Caco-2 (cell line): ENCODE measurements at regions not wholly inside any gene's neighbourhood (a gene's known extent, or its start where the extent isn't known, plus 50 kb on each side); places are given as distances from the start of the nearest gene placed in this dataset.

Experiments used
- BruUV-seq: library from RNA; stranded (reverse); fragments of 400-500 nt; replicated peaks from 2 replicates; lab custom pipeline; 2021; lab: Mats Ljungman, UMichigan
- CTCF ChIA-PET: fragments of 300-600 bp; sonication (Branson Sonifier 250); formaldehyde crosslinking; loops from one replicate; lab custom pipeline; 2022; ENCODE audit warnings: antibody characterized with exemption; lab: Charles Lee
- POLR2A ChIA-PET: fragments of 300-600 bp; sonication (Branson Sonifier 250); formaldehyde crosslinking; loops from one replicate; lab custom pipeline; 2022; ENCODE audit warnings: antibody characterized with exemption; lab: Charles Lee
- DNase-seq, 2 experiments: peaks; one replicate each; pipeline versions ENCODE4 v3.0.0 to v3.0.0-alpha.2; 2020 to 2022
- H3K27me3 ChIP-seq: replicated peaks from 2 replicates; pipeline ENCODE4 v1.6.0; 2011; ENCODE audit warnings: low read length; ENCODE audit not compliant: control insufficient read depth, insufficient read depth
- H3K36me3 ChIP-seq: 2 replicates; pipeline ENCODE4 v1.5.1; 2011; ENCODE audit warnings: low read length; ENCODE audit not compliant: control insufficient read depth, insufficient read depth
- H3K4me1 ChIP-seq: fragments of 250-450 bp; sonication (Bioruptor Pico); 2 replicates; pipeline ENCODE4 v1.5.1; 2020; ENCODE audit warnings: mild to moderate bottlenecking
- H3K4me3 ChIP-seq: 2 replicates; pipeline ENCODE4 v1.5.1; 2011; ENCODE audit warnings: low read depth, mild to moderate bottlenecking, control low read depth, low read length
- H3K9me3 ChIP-seq: fragments of 250-450 bp; sonication (Bioruptor Pico); 2 replicates; pipeline ENCODE4 v1.5.1; 2020; ENCODE audit warnings: mild to moderate bottlenecking, moderate library complexity
- H3K27ac Mint-ChIP-seq: one replicate; pipeline ENCODE4 v1.8.0; 2022; ENCODE audit warnings: mixed read lengths; ENCODE audit not compliant: unreplicated experiment
- H3K27me3 Mint-ChIP-seq: one replicate; pipeline ENCODE4 v1.8.0; 2022; ENCODE audit warnings: mixed read lengths; ENCODE audit not compliant: insufficient read depth, unreplicated experiment
- H3K36me3 Mint-ChIP-seq: one replicate; pipeline ENCODE4 v1.8.0; 2022; ENCODE audit warnings: mild to moderate bottlenecking, mixed read lengths; ENCODE audit not compliant: insufficient read depth, unreplicated experiment
- H3K4me1 Mint-ChIP-seq: one replicate; pipeline ENCODE4 v1.8.0; 2022; ENCODE audit warnings: low read depth, mixed read lengths; ENCODE audit not compliant: unreplicated experiment
- H3K4me3 Mint-ChIP-seq: one replicate; pipeline ENCODE4 v1.8.0; 2022; ENCODE audit warnings: mild to moderate bottlenecking, moderate library complexity, mixed read lengths; ENCODE audit not compliant: unreplicated experiment
- H3K9me3 Mint-ChIP-seq: one replicate; pipeline ENCODE4 v1.8.0; 2022; ENCODE audit warnings: mixed read lengths; ENCODE audit not compliant: unreplicated experiment
- intact Hi-C: fragments of 100-400 bp; cut with micrococcal nuclease; formaldehyde crosslinking; loops from one replicate; pipeline ENCODE4 v1.10.0; 2022; ENCODE audit not compliant: unreplicated experiment
- TF ChIP-seq, protein P1 (sequence below), 2 experiments: fragments of 200-600 bp in 1 of 2; IDR thresholded peaks; 1 replicate in 1 of 2; 2 replicates in 1 of 2; pipeline versions ENCODE4 v1.5.1 to v1.8.0; 2011 to 2022; ENCODE audit warnings: antibody characterized with exemption in 1 of 2, control low read depth in 1 of 2, inconsistent platforms in 1 of 2, low read depth in 1 of 2, low read length in 1 of 2, mild to moderate bottlenecking in 1 of 2, moderate library complexity in 1 of 2; ENCODE audit not compliant: insufficient read depth in 1 of 2, severe bottlenecking in 1 of 2, unreplicated experiment in 1 of 2

DNA sequence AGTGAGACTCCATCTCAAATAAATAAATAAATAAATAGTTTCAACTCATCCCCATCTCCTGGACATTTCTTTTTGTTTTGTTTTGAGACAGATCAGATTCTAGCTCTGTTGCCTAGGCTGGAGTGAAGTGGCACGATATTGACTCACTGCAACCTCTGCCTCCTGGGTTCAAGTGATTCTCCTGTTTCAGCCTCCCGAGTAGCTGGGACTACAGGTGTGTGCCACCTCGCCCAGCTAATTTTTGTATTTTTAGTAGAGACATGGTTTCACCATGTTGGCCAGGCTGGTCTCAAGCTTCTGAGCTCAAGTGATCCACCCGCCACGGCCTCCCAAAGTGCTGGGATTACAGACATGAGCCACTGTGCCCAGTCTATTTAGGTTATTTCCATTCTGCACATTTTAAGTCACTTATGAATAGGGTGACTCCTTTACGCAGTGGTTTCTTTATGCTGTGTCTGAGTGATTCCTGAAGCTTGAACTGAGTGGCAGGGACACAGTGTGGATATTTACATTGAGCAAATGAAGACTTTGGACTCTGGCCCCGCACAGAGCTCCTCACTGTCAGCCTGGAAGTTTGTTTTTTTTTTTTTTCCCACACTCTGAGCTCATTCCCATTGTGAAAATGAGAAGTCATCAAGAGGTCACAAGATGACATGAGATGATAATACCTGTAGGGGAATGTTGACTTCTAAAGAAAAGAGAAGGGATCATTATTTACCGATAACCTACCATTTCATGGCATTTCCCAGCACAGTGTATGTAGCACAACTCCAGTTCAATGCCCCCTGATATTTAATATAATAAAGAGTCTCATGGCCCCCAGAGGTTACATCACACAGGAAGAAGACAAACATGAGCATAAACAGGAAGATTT, 72.6 kb downstream of the TBX3 start:
- Mint-ChIP-seq H3K4me3 (peak overlapping the region; percentile 19), H3K27me3 (no peaks in the 10 kb centered on the region), H3K27ac (peak overlapping the region; percentile 27), H3K4me1 (peaks cover 11% of the 10 kb centered on the region), H3K36me3 (no peaks in the 10 kb centered on the region), H3K9me3 (no peaks in the 10 kb centered on the region)
- DNase-seq = peak; percentile 75 to 82
- H3K27me3 ChIP-seq = no peaks in the 10 kb centered on the region
- H3K9me3 ChIP-seq = no peaks in the 10 kb centered on the region
- no peaks in the 10 kb centered on the region for H3K36me3 ChIP-seq
- intact Hi-C loops = no loop called here
- CTCF ChIA-PET = interaction anchor here (0.6 to 1.5 kb wide), 17 partner anchors 10 to 936 kb away, joined by 3 to 16 read pairs (median 5); partner anchors contain the start of gene TBX3
- no peak overlapping the region for H3K4me3 ChIP-seq
- POLR2A ChIA-PET = interaction anchor here (0.6 to 1.1 kb wide), 4 partner anchors 11 to 201 kb away, joined by 3 to 9 read pairs (median 5); partner anchors contain the start of gene TBX3
- peaks cover 20% of the 10 kb centered on the region for H3K4me1 ChIP-seq
- BruUV-seq = no TSS peak
- TF ChIP-seq, protein P1, sequence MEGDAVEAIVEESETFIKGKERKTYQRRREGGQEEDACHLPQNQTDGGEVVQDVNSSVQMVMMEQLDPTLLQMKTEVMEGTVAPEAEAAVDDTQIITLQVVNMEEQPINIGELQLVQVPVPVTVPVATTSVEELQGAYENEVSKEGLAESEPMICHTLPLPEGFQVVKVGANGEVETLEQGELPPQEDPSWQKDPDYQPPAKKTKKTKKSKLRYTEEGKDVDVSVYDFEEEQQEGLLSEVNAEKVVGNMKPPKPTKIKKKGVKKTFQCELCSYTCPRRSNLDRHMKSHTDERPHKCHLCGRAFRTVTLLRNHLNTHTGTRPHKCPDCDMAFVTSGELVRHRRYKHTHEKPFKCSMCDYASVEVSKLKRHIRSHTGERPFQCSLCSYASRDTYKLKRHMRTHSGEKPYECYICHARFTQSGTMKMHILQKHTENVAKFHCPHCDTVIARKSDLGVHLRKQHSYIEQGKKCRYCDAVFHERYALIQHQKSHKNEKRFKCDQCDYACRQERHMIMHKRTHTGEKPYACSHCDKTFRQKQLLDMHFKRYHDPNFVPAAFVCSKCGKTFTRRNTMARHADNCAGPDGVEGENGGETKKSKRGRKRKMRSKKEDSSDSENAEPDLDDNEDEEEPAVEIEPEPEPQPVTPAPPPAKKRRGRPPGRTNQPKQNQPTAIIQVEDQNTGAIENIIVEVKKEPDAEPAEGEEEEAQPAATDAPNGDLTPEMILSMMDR (IDR thresholded peaks at IDR 0.05; ENCODE audit: insufficient read depth in 1 of 2, low read depth in 1 of 2, low read length in 1 of 2, severe bottlenecking in 1 of 2, unreplicated experiment in 1 of 2) = no peak

DNA sequence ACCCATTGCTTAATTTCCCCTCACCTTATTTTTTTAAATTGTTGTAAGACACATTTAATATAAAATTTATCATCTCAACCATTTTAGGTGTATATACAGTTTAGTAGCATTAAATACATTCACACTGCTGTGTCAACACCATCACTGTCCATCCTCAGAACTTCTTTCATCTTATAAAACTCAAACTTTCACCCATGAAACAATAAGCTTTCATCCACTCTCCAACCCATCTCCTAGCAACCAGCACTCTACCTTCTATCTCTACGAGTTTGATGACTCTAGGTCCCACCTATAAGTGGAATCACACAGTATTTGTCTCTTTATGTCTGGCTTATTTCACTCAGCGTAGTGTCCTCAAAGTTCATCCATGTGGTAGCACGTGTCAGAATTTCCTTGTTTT, 75.5 kb downstream of the TBX3 start:
- no peaks in the 10 kb centered on the region for H3K27me3 Mint-ChIP-seq
- Histone ChIP-seq H3K4me3 (no peak overlapping the region), H3K9me3 (no peaks in the 10 kb centered on the region), H3K36me3 (no peaks in the 10 kb centered on the region), H3K27me3 (no peaks in the 10 kb centered on the region), H3K4me1 (peaks cover 20% of the 10 kb centered on the region)
- TF ChIP-seq, protein P1 (IDR thresholded peaks at IDR 0.05; ENCODE audit: insufficient read depth in 1 of 2, low read depth in 1 of 2, low read length in 1 of 2, severe bottlenecking in 1 of 2, unreplicated experiment in 1 of 2) = no peak
- BruUV-seq = no TSS peak
- peaks cover 11% of the 10 kb centered on the region for H3K4me1 Mint-ChIP-seq
- POLR2A ChIA-PET = no interaction called here
- H3K27ac Mint-ChIP-seq = no peak overlapping the region
- no peak for DNase-seq
- no peaks in the 10 kb centered on the region for H3K36me3 Mint-ChIP-seq
- intact Hi-C loops = no loop called here
- CTCF ChIA-PET = no interaction called here
- no peaks in the 10 kb centered on the region for H3K9me3 Mint-ChIP-seq
- H3K4me3 Mint-ChIP-seq = no peak overlapping the region

DNA sequence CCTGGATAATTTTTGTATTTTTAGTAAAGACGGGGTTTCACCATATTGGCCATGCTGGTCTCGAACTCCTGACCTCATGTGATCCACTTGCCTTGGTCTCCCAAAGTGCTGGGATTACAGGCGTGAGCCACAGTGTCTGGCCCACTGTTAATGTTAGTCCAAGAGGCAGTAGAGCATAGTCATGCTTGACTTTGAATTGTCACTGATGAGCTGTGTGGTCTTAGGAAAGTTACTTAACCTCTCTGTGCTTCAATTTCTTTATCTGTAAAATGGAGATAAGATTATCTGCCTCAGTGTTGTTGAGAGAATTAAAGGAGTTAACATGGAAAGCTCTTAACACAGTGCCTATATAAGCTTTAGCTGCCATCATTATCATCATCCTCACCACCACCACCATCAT, 78.1 kb downstream of the TBX3 start:
- Mint-ChIP-seq H3K4me1 (no peaks in the 10 kb centered on the region), H3K9me3 (peaks cover 9% of the 10 kb centered on the region), H3K36me3 (no peaks in the 10 kb centered on the region), H3K4me3 (no peak overlapping the region), H3K27ac (no peak overlapping the region), H3K27me3 (peaks cover 2% of the 10 kb centered on the region)
- H3K4me3 ChIP-seq = no peak overlapping the region
- no peaks in the 10 kb centered on the region for H3K36me3 ChIP-seq
- intact Hi-C loops = no loop called here
- peaks cover 3% of the 10 kb centered on the region for H3K4me1 ChIP-seq
- CTCF ChIA-PET = no interaction called here
- POLR2A ChIA-PET = no interaction called here
- TF ChIP-seq, protein P1 (IDR thresholded peaks at IDR 0.05; ENCODE audit: insufficient read depth in 1 of 2, low read depth in 1 of 2, low read length in 1 of 2, severe bottlenecking in 1 of 2, unreplicated experiment in 1 of 2) = no peak
- peaks cover under 1% of the 10 kb centered on the region; the same call in 1 of the 2 replicates for H3K9me3 ChIP-seq
- no TSS peak for BruUV-seq
- H3K27me3 ChIP-seq = no peaks in the 10 kb centered on the region
- DNase-seq = no peak
